ENCODE measurements at regions not wholly inside any gene's neighbourhood (a gene's known extent, or its start where the extent isn't known, plus 50 kb on each side); places are given as distances from the start of the nearest gene placed in this dataset.
A peak's percentile ranks its signal among the peaks of the same experiment; 100 is the strongest.

GRCh38 chr11:16611926-16612565, 126.4 kb upstream of the C11orf58 start:
- WGBS (ENCODE audit: insufficient coverage): 9% methylated on average over 3 of the region's 11 CpGs
- CTCF ChIA-PET: no interaction called here
- peaks cover 20 to 31% of the 10 kb centered on the region in 2 donors for H3K4me1 ChIP-seq (ENCODE audit: control insufficient read depth in 2 of 2, insufficient read depth in 2 of 2, low read length in 2 of 2)
- POLR2A ChIA-PET: no interaction called here
- H3K9ac ChIP-seq (ENCODE audit: low read length): no peak overlapping the region
- Mint-ChIP-seq H3K4me3 (no peak overlapping the region), H3K9me3 (ENCODE audit: insufficient read depth) (no peaks in the 10 kb centered on the region), H3K4me1 (peaks cover 18% of the 10 kb centered on the region), H3K27ac (no peak overlapping the region), H3K27me3 (peaks cover 44% of the 10 kb centered on the region)
- no peaks in the 10 kb centered on the region for H3K79me2 ChIP-seq (ENCODE audit: control insufficient read depth, insufficient read depth, low read length)
- no peaks in the 10 kb centered on the region for H4K20me1 ChIP-seq (ENCODE audit: control insufficient read depth, insufficient read depth, low read length, poor library complexity, severe bottlenecking)
- intact Hi-C loops (cut with micrococcal nuclease): no loop called here
- no peak overlapping the region for H3K4me3 ChIP-seq (ENCODE audit: control extremely low read depth in 1 of 5, extremely low read depth in 1 of 5, insufficient read depth in 1 of 5, low read depth in 2 of 5, low read length in 4 of 5)
- TF ChIP-seq CTCF (IDR thresholded peaks at IDR 0.05) (no peak), EZH2 (IDR thresholded peaks at IDR 0.05; ENCODE audit: borderline replicate concordance, insufficient read depth, low read depth, low read length, poor library complexity, severe bottlenecking) (no peak)
- ATAC-seq (ENCODE audit: low read depth) (no peak), DNase-seq (no peak)
- peaks cover 2 to 73% (median 60%) of the 10 kb centered on the region in 4 experiments for H3K27me3 ChIP-seq (replicated peaks in 1 of 4; ENCODE audit: control extremely low read depth in 1 of 4, control insufficient read depth in 3 of 4, insufficient read depth in 4 of 4, low read length in 3 of 4)
- H3K27ac ChIP-seq (ENCODE audit: low read length in 2 of 2): no peak overlapping the region
- no peak overlapping the region for H3K4me2 ChIP-seq (replicated peaks; ENCODE audit: low read depth, low read length, poor library complexity, severe bottlenecking)
- H3K9me3 ChIP-seq (ENCODE audit: control extremely low read depth in 1 of 3, control insufficient read depth in 2 of 3, insufficient read depth in 1 of 3, low read length in 2 of 3): peaks cover 0 to 44% (median 2%) of the 10 kb centered on the region in 3 donors
- no peak overlapping the region for H2AFZ ChIP-seq (ENCODE audit: insufficient read depth, low read depth, low read length, poor library complexity, severe bottlenecking)
- no peaks in the 10 kb centered on the region for H3K36me3 ChIP-seq (replicated peaks in 1 of 2; ENCODE audit: control extremely low read depth in 1 of 2, control insufficient read depth in 1 of 2, extremely low read depth in 1 of 2, insufficient read depth in 2 of 2, low read length in 1 of 2)

GRCh38 chr11:16611401-16611921, 127.0 kb upstream of the C11orf58 start:
- no peak overlapping the region for H2AFZ ChIP-seq (ENCODE audit: insufficient read depth, low read depth, low read length, poor library complexity, severe bottlenecking)
- CTCF ChIA-PET: no interaction called here
- H3K27ac ChIP-seq (ENCODE audit: low read length in 2 of 2): no peak overlapping the region
- no peak overlapping the region for H3K4me3 ChIP-seq (ENCODE audit: control extremely low read depth in 1 of 5, extremely low read depth in 1 of 5, insufficient read depth in 1 of 5, low read depth in 2 of 5, low read length in 4 of 5)
- peaks cover 2 to 78% (median 62%) of the 10 kb centered on the region in 4 experiments for H3K27me3 ChIP-seq (replicated peaks in 1 of 4; ENCODE audit: control extremely low read depth in 1 of 4, control insufficient read depth in 3 of 4, insufficient read depth in 4 of 4, low read length in 3 of 4)
- no peaks in the 10 kb centered on the region for H3K79me2 ChIP-seq (ENCODE audit: control insufficient read depth, insufficient read depth, low read length)
- 8% methylated on average over 7 of the region's 14 CpGs for WGBS (ENCODE audit: insufficient coverage)
- no peak overlapping the region for H3K9ac ChIP-seq (ENCODE audit: low read length)
- DNase-seq (peak; percentile 12), ATAC-seq (ENCODE audit: low read depth) (no peak)
- H3K36me3 ChIP-seq (replicated peaks in 1 of 2; ENCODE audit: control extremely low read depth in 1 of 2, control insufficient read depth in 1 of 2, extremely low read depth in 1 of 2, insufficient read depth in 2 of 2, low read length in 1 of 2): no peaks in the 10 kb centered on the region
- H3K9me3 Mint-ChIP-seq (ENCODE audit: insufficient read depth): peaks cover 1% of the 10 kb centered on the region
- POLR2A ChIA-PET: no interaction called here
- TF ChIP-seq EZH2 (IDR thresholded peaks at IDR 0.05; ENCODE audit: borderline replicate concordance, insufficient read depth, low read depth, low read length, poor library complexity, severe bottlenecking): peak; percentile 38
- no peak for TF ChIP-seq CTCF (IDR thresholded peaks at IDR 0.05)
- intact Hi-C loops (cut with micrococcal nuclease): no loop called here
- H3K4me2 ChIP-seq (replicated peaks; ENCODE audit: low read depth, low read length, poor library complexity, severe bottlenecking): no peak overlapping the region
- H3K4me3 Mint-ChIP-seq: no peak overlapping the region
- H3K27me3 Mint-ChIP-seq: peaks cover 43% of the 10 kb centered on the region
- peaks cover 20% of the 10 kb centered on the region for H3K4me1 Mint-ChIP-seq
- H3K9me3 ChIP-seq (ENCODE audit: control extremely low read depth in 1 of 3, control insufficient read depth in 2 of 3, insufficient read depth in 1 of 3, low read length in 2 of 3): peaks cover 0 to 50% (median 6%) of the 10 kb centered on the region in 3 donors
- H3K4me1 ChIP-seq (ENCODE audit: control insufficient read depth in 2 of 2, insufficient read depth in 2 of 2, low read length in 2 of 2): peaks cover 24 to 37% of the 10 kb centered on the region in 2 donors
- H4K20me1 ChIP-seq (ENCODE audit: control insufficient read depth, insufficient read depth, low read length, poor library complexity, severe bottlenecking): no peaks in the 10 kb centered on the region
- H3K27ac Mint-ChIP-seq: no peak overlapping the region
